GM06990 (cell line): ENCODE measurements at regions not wholly inside any gene's neighbourhood (a gene's known extent, or its start where the extent isn't known, plus 50 kb on each side); places are given as distances from the start of the nearest gene placed in this dataset.

Experiments used
- DNase-seq: peaks from one replicate; pipeline ENCODE4 v3.0.0-alpha.2; 2011; ENCODE audit not compliant: insufficient read length; ENCODE audit errors: extremely low read depth
- H3K27me3 ChIP-seq: replicated peaks from 2 replicates; pipeline ENCODE4 v1.6.0; 2011; ENCODE audit warnings: low read length; ENCODE audit not compliant: control insufficient read depth, insufficient read depth
- H3K36me3 ChIP-seq: 2 replicates; pipeline ENCODE4 v1.5.1; 2011; ENCODE audit warnings: low read length; ENCODE audit not compliant: control insufficient read depth, insufficient read depth
- H3K4me3 ChIP-seq: replicated peaks from 2 replicates; pipeline ENCODE4 v1.5.1; 2011; ENCODE audit warnings: low read depth, mild to moderate bottlenecking, control low read depth, low read length
- TF ChIP-seq, protein P1 (sequence below): IDR thresholded peaks from 2 replicates; pipeline ENCODE4 v1.5.1; 2011; ENCODE audit warnings: low read length, control low read depth, mild to moderate bottlenecking, inconsistent platforms; ENCODE audit not compliant: insufficient read depth, poor library complexity, severe bottlenecking

- TF ChIP-seq, protein P1, sequence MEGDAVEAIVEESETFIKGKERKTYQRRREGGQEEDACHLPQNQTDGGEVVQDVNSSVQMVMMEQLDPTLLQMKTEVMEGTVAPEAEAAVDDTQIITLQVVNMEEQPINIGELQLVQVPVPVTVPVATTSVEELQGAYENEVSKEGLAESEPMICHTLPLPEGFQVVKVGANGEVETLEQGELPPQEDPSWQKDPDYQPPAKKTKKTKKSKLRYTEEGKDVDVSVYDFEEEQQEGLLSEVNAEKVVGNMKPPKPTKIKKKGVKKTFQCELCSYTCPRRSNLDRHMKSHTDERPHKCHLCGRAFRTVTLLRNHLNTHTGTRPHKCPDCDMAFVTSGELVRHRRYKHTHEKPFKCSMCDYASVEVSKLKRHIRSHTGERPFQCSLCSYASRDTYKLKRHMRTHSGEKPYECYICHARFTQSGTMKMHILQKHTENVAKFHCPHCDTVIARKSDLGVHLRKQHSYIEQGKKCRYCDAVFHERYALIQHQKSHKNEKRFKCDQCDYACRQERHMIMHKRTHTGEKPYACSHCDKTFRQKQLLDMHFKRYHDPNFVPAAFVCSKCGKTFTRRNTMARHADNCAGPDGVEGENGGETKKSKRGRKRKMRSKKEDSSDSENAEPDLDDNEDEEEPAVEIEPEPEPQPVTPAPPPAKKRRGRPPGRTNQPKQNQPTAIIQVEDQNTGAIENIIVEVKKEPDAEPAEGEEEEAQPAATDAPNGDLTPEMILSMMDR = no peak
- H3K36me3 ChIP-seq = no peaks in the 10 kb centered on the region
- no peak for DNase-seq
- no peaks in the 10 kb centered on the region for H3K27me3 ChIP-seq
- H3K4me3 ChIP-seq = no peak overlapping the region
These were observed 306.8 kb upstream of the CNR1 start for GRCh38 chr6:88472851-88473525.

DNA sequence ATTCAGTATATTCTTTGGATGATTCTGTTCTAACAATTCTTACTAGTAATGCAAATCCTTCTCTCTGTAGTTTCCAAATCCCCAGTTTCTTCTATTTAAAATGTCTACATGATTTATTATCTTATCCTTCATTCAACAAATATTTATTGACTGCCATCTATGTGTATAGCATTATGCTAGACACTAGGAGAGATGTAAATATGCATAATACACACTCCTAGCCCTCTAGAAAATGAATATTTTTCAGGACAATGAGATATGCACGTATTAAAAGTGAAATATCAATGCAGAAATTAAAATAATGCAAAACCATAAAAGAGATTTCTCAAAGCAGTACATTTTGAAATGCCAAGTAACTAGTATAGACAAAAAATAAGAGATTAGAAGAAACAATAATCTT, 293.5 kb upstream of the CNR1 start:
- no peak for DNase-seq
- H3K4me3 ChIP-seq = no peak overlapping the region

GRCh38 chr6:88459189-88459588, 293.0 kb upstream of the CNR1 start:
- Histone ChIP-seq H3K4me3 (no peak overlapping the region), H3K36me3 (no peaks in the 10 kb centered on the region), H3K27me3 (no peaks in the 10 kb centered on the region)
- DNase-seq = no peak
- TF ChIP-seq, protein P1 = no peak

More for the DNA sequence above, 293.5 kb upstream of the CNR1 start:
- TF ChIP-seq, protein P1 = no peak
- Histone ChIP-seq H3K27me3 (no peaks in the 10 kb centered on the region), H3K36me3 (no peaks in the 10 kb centered on the region)

- Histone ChIP-seq H3K4me3 (no peak overlapping the region), H3K27me3 (no peaks in the 10 kb centered on the region), H3K36me3 (no peaks in the 10 kb centered on the region)
- no peak for DNase-seq
- TF ChIP-seq, protein P1 = no peak
These were observed 292.5 kb upstream of the CNR1 start for GRCh38 chr6:88458662-88459061.

- H3K27me3 ChIP-seq = no peaks in the 10 kb centered on the region
- H3K36me3 ChIP-seq = no peaks in the 10 kb centered on the region
- TF ChIP-seq, protein P1 = no peak
- H3K4me3 ChIP-seq = no peak overlapping the region
- no peak for DNase-seq
These were observed 290.2 kb upstream of the CNR1 start for GRCh38 chr6:88456221-88456859.

- no peak for DNase-seq
- TF ChIP-seq, protein P1 = no peak
- H3K36me3 ChIP-seq = no peaks in the 10 kb centered on the region
- no peak overlapping the region for H3K4me3 ChIP-seq
- H3K27me3 ChIP-seq = no peaks in the 10 kb centered on the region
These were observed 289.2 kb upstream of the CNR1 start for GRCh38 chr6:88455317-88455716.
